ENCODE measurements at regions not wholly inside any gene's neighbourhood (a gene's known extent, or its start where the extent isn't known, plus 50 kb on each side); places are given as distances from the start of the nearest gene placed in this dataset.

- no peak overlapping the region for H3K4me3 ChIP-seq
- H3K9me3 ChIP-seq, result no peaks in the 10 kb centered on the region
- TF ChIP-seq, protein P1, sequence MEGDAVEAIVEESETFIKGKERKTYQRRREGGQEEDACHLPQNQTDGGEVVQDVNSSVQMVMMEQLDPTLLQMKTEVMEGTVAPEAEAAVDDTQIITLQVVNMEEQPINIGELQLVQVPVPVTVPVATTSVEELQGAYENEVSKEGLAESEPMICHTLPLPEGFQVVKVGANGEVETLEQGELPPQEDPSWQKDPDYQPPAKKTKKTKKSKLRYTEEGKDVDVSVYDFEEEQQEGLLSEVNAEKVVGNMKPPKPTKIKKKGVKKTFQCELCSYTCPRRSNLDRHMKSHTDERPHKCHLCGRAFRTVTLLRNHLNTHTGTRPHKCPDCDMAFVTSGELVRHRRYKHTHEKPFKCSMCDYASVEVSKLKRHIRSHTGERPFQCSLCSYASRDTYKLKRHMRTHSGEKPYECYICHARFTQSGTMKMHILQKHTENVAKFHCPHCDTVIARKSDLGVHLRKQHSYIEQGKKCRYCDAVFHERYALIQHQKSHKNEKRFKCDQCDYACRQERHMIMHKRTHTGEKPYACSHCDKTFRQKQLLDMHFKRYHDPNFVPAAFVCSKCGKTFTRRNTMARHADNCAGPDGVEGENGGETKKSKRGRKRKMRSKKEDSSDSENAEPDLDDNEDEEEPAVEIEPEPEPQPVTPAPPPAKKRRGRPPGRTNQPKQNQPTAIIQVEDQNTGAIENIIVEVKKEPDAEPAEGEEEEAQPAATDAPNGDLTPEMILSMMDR (IDR thresholded peaks at IDR 0.05), result no peak
- TF ChIP-seq POLR2A (IDR thresholded peaks at IDR 0.05), result no peak
- no peak for DNase-seq
- H3K27me3 ChIP-seq, result no peaks in the 10 kb centered on the region
- H3K36me3 ChIP-seq, result no peaks in the 10 kb centered on the region
- 53 to 64% methylated on average over 4 of the region's 4 CpGs for WGBS, 2 donors
- intact Hi-C loops (cut with DNase I), result no loop called here
- H3K27ac ChIP-seq, result no peak overlapping the region
- no peaks in the 10 kb centered on the region for H3K4me1 ChIP-seq
Observed at GRCh38 chr13:72390909-72391308, 336.5 kb downstream of the MZT1 start.

DNA sequence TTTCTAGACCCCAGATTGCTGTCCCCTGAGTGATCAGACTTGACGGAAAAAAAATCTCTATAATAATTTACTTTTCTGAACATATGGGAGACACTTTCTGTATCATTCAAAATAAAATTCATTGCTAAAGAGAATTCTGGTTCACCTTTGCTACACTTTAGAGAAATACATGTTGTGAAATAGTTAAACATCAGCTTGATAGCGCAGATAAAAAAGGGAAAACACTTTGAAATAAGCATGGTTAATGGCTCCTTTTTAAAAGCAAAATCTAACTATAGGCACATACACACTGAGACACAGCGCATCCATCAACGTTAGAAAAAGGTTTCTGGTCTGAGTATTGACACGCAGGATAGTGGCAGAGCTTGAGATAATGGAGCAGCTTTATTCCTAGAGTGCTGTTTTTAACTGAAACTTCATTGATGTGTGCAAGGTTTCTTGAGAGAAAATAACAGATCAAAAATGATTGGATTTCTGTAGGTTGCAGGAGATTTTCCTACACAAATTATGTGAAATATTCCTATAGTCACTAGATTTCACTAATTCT is 341.2 kb downstream of the MZT1 start:
- H3K27me3 ChIP-seq, result no peaks in the 10 kb centered on the region
- WGBS, 2 donors, result 83 to 85% methylated on average over 5 of the region's 5 CpGs
- no peak overlapping the region for H3K27ac ChIP-seq
- DNase-seq, result no peak
- no peaks in the 10 kb centered on the region for H3K4me1 ChIP-seq
- H3K4me3 ChIP-seq, result no peak overlapping the region
- TF ChIP-seq POLR2A (IDR thresholded peaks at IDR 0.05), result no peak
- TF ChIP-seq, protein P1 (IDR thresholded peaks at IDR 0.05), result no peak
- intact Hi-C loops (cut with DNase I), result no loop called here
- no peaks in the 10 kb centered on the region for H3K9me3 ChIP-seq
- no peaks in the 10 kb centered on the region for H3K36me3 ChIP-seq

GRCh38 chr13:72384879-72385278 is 342.6 kb downstream of the MZT1 start:
- no peaks in the 10 kb centered on the region for H3K9me3 ChIP-seq
- TF ChIP-seq POLR2A (IDR thresholded peaks at IDR 0.05), result no peak
- TF ChIP-seq, protein P1 (IDR thresholded peaks at IDR 0.05), result no peak
- H3K36me3 ChIP-seq, result no peaks in the 10 kb centered on the region
- H3K27ac ChIP-seq, result no peak overlapping the region
- intact Hi-C loops (cut with DNase I), result no loop called here
- no peaks in the 10 kb centered on the region for H3K4me1 ChIP-seq
- no peak overlapping the region for H3K4me3 ChIP-seq
- 46 to 49% methylated on average over 5 of the region's 5 CpGs for WGBS, 2 donors
- no peaks in the 10 kb centered on the region for H3K27me3 ChIP-seq
- no peak for DNase-seq

DNA sequence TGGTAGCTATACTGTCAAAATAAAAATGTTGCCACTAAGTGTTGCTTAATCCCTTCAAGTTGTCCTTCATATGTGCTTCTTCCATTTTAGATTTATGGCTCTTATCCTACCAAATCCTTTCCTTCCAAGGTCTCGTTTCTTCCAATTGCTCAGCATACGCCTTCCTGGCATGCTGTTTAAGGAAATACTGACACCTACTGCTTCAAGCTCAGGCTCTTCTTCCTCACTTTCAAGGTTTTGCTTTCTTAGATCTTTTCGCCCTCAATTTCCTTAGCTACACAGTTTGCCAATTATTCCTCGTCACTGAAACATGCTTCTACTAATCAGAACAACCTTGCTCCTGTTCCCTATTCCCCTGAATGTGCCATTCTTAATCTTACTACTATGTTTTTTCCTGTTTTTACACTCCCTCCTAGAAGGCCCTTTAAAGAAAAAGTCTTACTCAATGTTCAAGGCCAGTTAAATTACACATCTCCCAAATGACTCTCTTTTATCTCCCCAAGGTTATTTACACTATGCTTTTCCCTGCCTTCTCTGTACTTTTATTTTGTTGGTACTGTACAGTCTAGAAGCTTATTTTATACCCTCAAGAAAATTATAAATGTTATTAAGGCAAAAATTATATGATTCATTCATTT is 343.1 kb downstream of the MZT1 start:
- no peak for TF ChIP-seq POLR2A (IDR thresholded peaks at IDR 0.05)
- TF ChIP-seq, protein P1 (IDR thresholded peaks at IDR 0.05), result no peak
- H3K4me3 ChIP-seq, result no peak overlapping the region
- no peaks in the 10 kb centered on the region for H3K27me3 ChIP-seq
- no peak for DNase-seq
- H3K27ac ChIP-seq, result no peak overlapping the region
- H3K9me3 ChIP-seq, result no peaks in the 10 kb centered on the region
- intact Hi-C loops (cut with DNase I), result no loop called here
- H3K4me1 ChIP-seq, result no peaks in the 10 kb centered on the region
- WGBS, 2 donors, result 32 to 40% methylated on average over 4 of the region's 4 CpGs
- no peaks in the 10 kb centered on the region for H3K36me3 ChIP-seq

DNA sequence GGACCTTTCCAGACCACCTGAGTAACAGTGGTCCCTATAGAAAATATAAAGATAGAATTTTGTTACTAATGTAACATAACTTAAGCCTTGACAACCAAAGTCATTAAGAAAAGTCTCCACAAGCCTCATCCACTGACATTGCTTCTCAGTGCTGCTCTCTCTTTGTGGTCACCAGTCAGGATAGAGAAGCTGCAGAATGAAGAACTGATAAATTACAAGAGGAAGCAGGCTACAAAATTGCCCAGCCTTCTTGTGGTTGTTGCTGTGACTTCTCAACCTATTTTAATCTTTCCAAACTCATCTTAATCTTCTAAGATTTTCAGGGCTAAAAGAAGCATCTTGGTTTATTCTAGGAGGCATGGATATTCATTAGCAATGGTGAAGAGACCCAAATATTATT is 343.8 kb downstream of the MZT1 start:
- H3K4me1 ChIP-seq, result no peaks in the 10 kb centered on the region
- H3K36me3 ChIP-seq, result no peaks in the 10 kb centered on the region
- TF ChIP-seq, protein P1 (IDR thresholded peaks at IDR 0.05), result no peak
- TF ChIP-seq POLR2A (IDR thresholded peaks at IDR 0.05), result no peak
- no peak overlapping the region for H3K4me3 ChIP-seq
- no peak for DNase-seq
- H3K27me3 ChIP-seq, result no peaks in the 10 kb centered on the region
- intact Hi-C loops (cut with DNase I), result no loop called here
- no peak overlapping the region for H3K27ac ChIP-seq
- no peaks in the 10 kb centered on the region for H3K9me3 ChIP-seq

All from esophagus squamous epithelium (tissue), 5 donors.